ENCODE measurements at regions not wholly inside any gene's neighbourhood (a gene's known extent, or its start where the extent isn't known, plus 50 kb on each side); places are given as distances from the start of the nearest gene placed in this dataset.

DNA sequence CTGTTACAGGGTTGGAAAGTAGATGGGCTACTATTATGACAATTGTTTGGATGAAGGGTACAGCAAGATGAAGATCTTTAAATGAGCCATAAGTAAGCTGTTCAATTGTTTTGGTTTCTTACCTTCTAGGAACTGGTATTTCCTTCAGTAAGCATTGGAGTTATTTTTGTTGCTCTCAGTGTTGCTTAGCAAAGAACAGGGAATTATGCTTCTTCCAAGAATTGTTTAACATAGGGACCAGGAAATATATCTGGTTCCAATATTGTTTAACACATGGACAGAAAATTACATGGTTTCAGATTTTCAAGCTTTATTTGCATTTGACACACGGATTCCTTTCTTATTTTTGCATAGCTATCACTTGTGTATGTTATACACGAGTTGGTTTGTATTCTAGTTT lies 1999.0 kb downstream of the ARAP2 start:
- H3K9me3 ChIP-seq: no peaks in the 10 kb centered on the region
- H3K36me3 ChIP-seq: no peaks in the 10 kb centered on the region
- H3K4me1 ChIP-seq: no peaks in the 10 kb centered on the region
- no peak for DNase-seq (ENCODE audit: low spot score in 2 of 2)
- no peak overlapping the region for H3K4me3 ChIP-seq
- WGBS, 2 donors: 79 to 86% methylated on average over 2 of the region's 2 CpGs
- no peak for TF ChIP-seq POLR2A (IDR thresholded peaks at IDR 0.05)
- TF ChIP-seq, protein P1, sequence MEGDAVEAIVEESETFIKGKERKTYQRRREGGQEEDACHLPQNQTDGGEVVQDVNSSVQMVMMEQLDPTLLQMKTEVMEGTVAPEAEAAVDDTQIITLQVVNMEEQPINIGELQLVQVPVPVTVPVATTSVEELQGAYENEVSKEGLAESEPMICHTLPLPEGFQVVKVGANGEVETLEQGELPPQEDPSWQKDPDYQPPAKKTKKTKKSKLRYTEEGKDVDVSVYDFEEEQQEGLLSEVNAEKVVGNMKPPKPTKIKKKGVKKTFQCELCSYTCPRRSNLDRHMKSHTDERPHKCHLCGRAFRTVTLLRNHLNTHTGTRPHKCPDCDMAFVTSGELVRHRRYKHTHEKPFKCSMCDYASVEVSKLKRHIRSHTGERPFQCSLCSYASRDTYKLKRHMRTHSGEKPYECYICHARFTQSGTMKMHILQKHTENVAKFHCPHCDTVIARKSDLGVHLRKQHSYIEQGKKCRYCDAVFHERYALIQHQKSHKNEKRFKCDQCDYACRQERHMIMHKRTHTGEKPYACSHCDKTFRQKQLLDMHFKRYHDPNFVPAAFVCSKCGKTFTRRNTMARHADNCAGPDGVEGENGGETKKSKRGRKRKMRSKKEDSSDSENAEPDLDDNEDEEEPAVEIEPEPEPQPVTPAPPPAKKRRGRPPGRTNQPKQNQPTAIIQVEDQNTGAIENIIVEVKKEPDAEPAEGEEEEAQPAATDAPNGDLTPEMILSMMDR (IDR thresholded peaks at IDR 0.05): no peak
- no peak for TF ChIP-seq EP300 (IDR thresholded peaks at IDR 0.05)
- no peak overlapping the region for H3K27ac ChIP-seq
- H3K27me3 ChIP-seq: no peaks in the 10 kb centered on the region

DNA sequence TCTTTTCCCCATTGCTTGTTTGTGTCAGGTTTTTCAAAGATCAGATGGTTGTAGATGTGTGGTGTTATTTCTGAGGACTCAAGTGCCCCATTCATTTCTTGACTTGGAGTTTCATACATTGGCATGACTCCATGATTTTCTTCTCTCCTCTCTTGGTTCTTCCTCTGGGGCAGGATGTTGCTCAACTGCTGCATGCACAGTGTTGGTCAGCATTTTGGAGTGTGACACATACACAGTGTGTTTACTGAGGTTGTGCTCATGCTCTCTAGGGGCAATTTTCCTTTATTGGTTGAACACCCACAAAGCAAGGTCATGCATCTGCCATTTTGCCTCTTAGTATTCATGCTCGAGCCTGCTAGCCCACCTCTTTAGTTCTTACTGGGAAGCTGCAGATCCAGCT lies 1993.8 kb downstream of the ARAP2 start:
- TF ChIP-seq EP300 (IDR thresholded peaks at IDR 0.05) (no peak), POLR2A (IDR thresholded peaks at IDR 0.05) (no peak)
- TF ChIP-seq, protein P1 (IDR thresholded peaks at IDR 0.05): no peak

DNA sequence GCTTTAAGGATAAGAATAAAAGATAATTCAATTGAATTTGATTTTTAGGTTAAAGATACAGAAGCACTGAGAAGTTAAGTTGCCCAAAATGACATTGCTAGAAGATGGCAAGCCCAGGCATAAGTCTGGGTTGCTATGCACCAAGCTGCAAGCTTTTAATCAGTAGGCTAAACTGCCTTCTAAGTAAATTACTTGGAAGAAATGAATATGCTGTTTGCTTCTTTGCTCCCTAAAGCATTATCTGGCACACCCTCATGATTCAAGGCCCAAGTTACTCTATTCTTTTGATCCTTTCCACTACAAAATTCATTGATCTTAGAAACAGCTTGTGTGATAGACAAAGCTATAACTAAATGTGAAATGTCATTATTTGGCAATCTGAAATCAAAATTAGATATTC lies 1991.1 kb downstream of the ARAP2 start:
- Histone ChIP-seq H3K36me3 (no peaks in the 10 kb centered on the region), H3K9me3 (no peaks in the 10 kb centered on the region), H3K27me3 (no peaks in the 10 kb centered on the region), H3K27ac (no peak overlapping the region), H3K4me3 (no peak overlapping the region), H3K4me1 (no peaks in the 10 kb centered on the region)
- no peak for DNase-seq (ENCODE audit: low spot score in 2 of 2)
- no peak for TF ChIP-seq POLR2A (IDR thresholded peaks at IDR 0.05)
- no peak for TF ChIP-seq EP300 (IDR thresholded peaks at IDR 0.05)
- TF ChIP-seq, protein P1 (IDR thresholded peaks at IDR 0.05): no peak

More for the DNA sequence above, 1993.8 kb downstream of the ARAP2 start:
- no peaks in the 10 kb centered on the region for H3K36me3 ChIP-seq
- WGBS, 2 donors: 67 to 80% methylated on average over 1 of the region's 1 CpG
- no peak for DNase-seq (ENCODE audit: low spot score in 2 of 2)
- no peaks in the 10 kb centered on the region for H3K27me3 ChIP-seq
- no peak overlapping the region for H3K27ac ChIP-seq
- H3K4me1 ChIP-seq: no peaks in the 10 kb centered on the region
- no peaks in the 10 kb centered on the region for H3K9me3 ChIP-seq
- no peak overlapping the region for H3K4me3 ChIP-seq

DNA sequence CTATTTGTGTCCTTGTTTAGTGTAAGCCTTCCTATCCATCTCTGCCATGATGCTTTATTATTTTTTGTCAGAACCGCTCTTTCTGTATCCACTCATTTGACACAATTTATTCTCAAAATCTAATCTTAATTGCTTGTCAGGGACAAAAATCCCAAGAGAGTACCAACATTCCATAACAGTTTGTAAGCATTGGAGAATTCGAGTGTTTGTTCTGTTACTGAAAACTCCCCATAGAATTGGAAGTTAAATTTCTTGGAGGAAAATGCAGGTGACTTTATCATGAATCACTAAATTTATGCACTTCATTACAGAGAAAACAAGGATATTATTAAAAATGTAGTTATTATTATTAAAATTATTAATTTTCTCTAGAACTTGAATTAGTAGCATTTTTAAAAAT lies 1986.1 kb downstream of the ARAP2 start:
- 69 to 82% methylated on average over 2 of the region's 2 CpGs for WGBS, 2 donors
- H3K27me3 ChIP-seq: no peaks in the 10 kb centered on the region
- H3K4me3 ChIP-seq: no peak overlapping the region
- H3K27ac ChIP-seq: no peak overlapping the region
- TF ChIP-seq, protein P1 (IDR thresholded peaks at IDR 0.05): no peak
- no peak for TF ChIP-seq EP300 (IDR thresholded peaks at IDR 0.05)
- TF ChIP-seq POLR2A (IDR thresholded peaks at IDR 0.05): no peak
- H3K4me1 ChIP-seq: no peaks in the 10 kb centered on the region
- DNase-seq (ENCODE audit: low spot score in 2 of 2): no peak
- H3K36me3 ChIP-seq: no peaks in the 10 kb centered on the region
- no peaks in the 10 kb centered on the region for H3K9me3 ChIP-seq

DNA sequence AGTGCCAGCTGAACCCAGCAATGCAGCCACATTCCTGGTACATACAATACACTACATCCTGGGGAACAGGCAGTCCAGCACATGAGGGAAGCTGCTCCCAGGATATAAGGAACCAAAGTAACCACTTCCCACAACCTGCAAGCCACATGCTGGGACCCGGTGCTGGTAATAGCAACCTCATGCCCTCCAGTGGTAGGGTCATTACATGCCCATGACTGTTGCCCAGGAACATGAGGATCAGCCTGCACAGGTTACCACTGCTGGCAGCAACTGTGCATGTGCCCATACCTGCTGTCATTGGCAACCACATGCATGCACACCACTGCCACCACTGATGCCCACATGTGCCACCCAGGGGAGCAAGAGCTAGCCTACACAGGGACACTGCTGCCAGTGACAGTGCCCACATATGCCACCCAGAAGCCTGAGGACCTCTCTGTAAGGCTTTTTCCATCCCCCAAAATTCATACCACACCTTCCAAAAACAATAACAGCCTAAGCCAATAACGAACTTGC lies 1982.5 kb downstream of the ARAP2 start:
- Histone ChIP-seq H3K27ac (no peak overlapping the region), H3K36me3 (no peaks in the 10 kb centered on the region), H3K9me3 (no peaks in the 10 kb centered on the region), H3K4me3 (no peak overlapping the region), H3K27me3 (no peaks in the 10 kb centered on the region), H3K4me1 (no peaks in the 10 kb centered on the region)
- 71 to 93% methylated on average over 1 to 2 of the region's 2 CpGs for WGBS, 2 donors
- no peak for DNase-seq (ENCODE audit: low spot score in 2 of 2)
- TF ChIP-seq, protein P1 (IDR thresholded peaks at IDR 0.05): no peak
- no peak for TF ChIP-seq POLR2A (IDR thresholded peaks at IDR 0.05)
- no peak for TF ChIP-seq EP300 (IDR thresholded peaks at IDR 0.05)
